Uterus (tissue), 2 donors: ENCODE measurements at regions not wholly inside any gene's neighbourhood (a gene's known extent, or its start where the extent isn't known, plus 50 kb on each side); places are given as distances from the start of the nearest gene placed in this dataset.
"Not testable (repeated sequence)": the region's sequence is repeated elsewhere in the genome, so short reads cannot be mapped to it uniquely, and the experiment has no call there.

Experiments
- POLR2A ChIP-seq, 2 donors: fragments of 450-650 bp; IDR thresholded peaks; one replicate each; pipeline ENCODE4 v1.6.1; 2016; ENCODE audit warnings: antibody characterized with exemption in 2 of 2, mild to moderate bottlenecking in 1 of 2, moderate library complexity in 1 of 2
- TF ChIP-seq, protein P1 (sequence below), 4 experiments: fragments of 200-600 bp in 2 of 4; fragments of 450-650 bp in 2 of 4; sonication (generic) in 2 of 4; IDR thresholded peaks; one replicate each; pipeline ENCODE4 v1.5.1; 2016 to 2019; ENCODE audit warnings: antibody characterized with exemption in 4 of 4, mild to moderate bottlenecking in 2 of 4, moderate library complexity in 1 of 4

GRCh38 chr6:102910701-102911139 lies 1517.2 kb downstream of the GRIK2 start:
- TF ChIP-seq, protein P1, sequence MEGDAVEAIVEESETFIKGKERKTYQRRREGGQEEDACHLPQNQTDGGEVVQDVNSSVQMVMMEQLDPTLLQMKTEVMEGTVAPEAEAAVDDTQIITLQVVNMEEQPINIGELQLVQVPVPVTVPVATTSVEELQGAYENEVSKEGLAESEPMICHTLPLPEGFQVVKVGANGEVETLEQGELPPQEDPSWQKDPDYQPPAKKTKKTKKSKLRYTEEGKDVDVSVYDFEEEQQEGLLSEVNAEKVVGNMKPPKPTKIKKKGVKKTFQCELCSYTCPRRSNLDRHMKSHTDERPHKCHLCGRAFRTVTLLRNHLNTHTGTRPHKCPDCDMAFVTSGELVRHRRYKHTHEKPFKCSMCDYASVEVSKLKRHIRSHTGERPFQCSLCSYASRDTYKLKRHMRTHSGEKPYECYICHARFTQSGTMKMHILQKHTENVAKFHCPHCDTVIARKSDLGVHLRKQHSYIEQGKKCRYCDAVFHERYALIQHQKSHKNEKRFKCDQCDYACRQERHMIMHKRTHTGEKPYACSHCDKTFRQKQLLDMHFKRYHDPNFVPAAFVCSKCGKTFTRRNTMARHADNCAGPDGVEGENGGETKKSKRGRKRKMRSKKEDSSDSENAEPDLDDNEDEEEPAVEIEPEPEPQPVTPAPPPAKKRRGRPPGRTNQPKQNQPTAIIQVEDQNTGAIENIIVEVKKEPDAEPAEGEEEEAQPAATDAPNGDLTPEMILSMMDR (IDR thresholded peaks at IDR 0.05), result not testable (repeated sequence)
- not testable (repeated sequence) for TF ChIP-seq POLR2A (IDR thresholded peaks at IDR 0.05)
